ENCODE measurements at regions not wholly inside any gene's neighbourhood (a gene's known extent, or its start where the extent isn't known, plus 50 kb on each side); places are given as distances from the start of the nearest gene placed in this dataset.

DNA sequence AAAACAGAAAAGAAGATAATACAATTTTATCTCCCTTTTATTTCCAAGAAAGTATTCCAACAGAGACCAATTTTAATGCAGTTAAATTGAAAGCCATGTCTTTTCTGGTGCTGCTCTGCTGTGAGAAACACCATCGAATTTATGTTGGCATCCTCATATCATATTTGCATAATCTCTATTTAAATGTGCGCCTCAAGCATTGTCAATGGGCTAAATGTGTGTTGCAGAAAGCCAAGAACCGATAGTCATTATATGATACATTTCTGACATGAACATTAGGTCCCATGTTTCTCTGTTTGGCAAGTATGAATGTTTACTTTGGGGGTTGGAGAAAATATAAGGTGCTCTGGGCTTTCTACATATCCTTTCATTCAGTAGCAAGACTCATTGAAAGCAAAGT, 1023.5 kb upstream of the CELF2 start:
- Histone ChIP-seq H3K4me1 (ENCODE audit: control insufficient read depth, extremely low read depth, insufficient read depth, low read length) (no peaks in the 10 kb centered on the region), H2AFZ (ENCODE audit: low read depth, low read length) (no peak overlapping the region), H3K9me3 (replicated peaks; ENCODE audit: control insufficient read depth, insufficient read depth, low read length) (no peaks in the 10 kb centered on the region), H3K36me3 (ENCODE audit: control insufficient read depth in 2 of 2, extremely low read depth in 1 of 2, insufficient read depth in 2 of 2, low read length in 2 of 2) (no peaks in the 10 kb centered on the region), H3K4me3 (replicated peaks in 1 of 3; ENCODE audit: insufficient read depth in 1 of 3, low read depth in 1 of 3, low read length in 3 of 3) (no peak overlapping the region), H3K4me2 (ENCODE audit: insufficient read depth, low read length) (no peak overlapping the region), H4K20me1 (replicated peaks; ENCODE audit: control insufficient read depth, extremely low read depth, insufficient read depth, low read length) (no peaks in the 10 kb centered on the region), H3K9ac (replicated peaks; ENCODE audit: extremely low read depth, insufficient read depth, low read length) (no peak overlapping the region), H3K79me2 (ENCODE audit: control insufficient read depth, insufficient read depth, low read length) (no peaks in the 10 kb centered on the region), H3K27ac (ENCODE audit: insufficient read depth, low read depth, low read length) (no peak overlapping the region), H3K27me3 (ENCODE audit: control insufficient read depth in 2 of 2, insufficient read depth in 2 of 2, low read length in 2 of 2) (no peaks in the 10 kb centered on the region), H3K9me1 (replicated peaks; ENCODE audit: control insufficient read depth, extremely low read depth, insufficient read depth, low read length) (no peaks in the 10 kb centered on the region)
- intact Hi-C loops (cut with micrococcal nuclease) = no loop called here
- DNase-seq (ENCODE audit: low read depth, low spot score) = no peak
- CTCF ChIA-PET = no interaction called here
- POLR2A ChIA-PET = no interaction called here
- no peak for FAIRE-seq
- BruUV-seq (replicated peaks) = no TSS peak
- dilution Hi-C loops (cut with MboI; ENCODE audit: extremely low pct_ligation_motif_present, low sequenced_read_pairs) = no loop called here
- TF ChIP-seq POLR2AphosphoS5 (IDR thresholded peaks at IDR 0.05; ENCODE audit: insufficient read depth, low read depth, low read length) (no peak), FOS (IDR thresholded peaks at IDR 0.05; ENCODE audit: borderline replicate concordance, insufficient read depth, low read length) (no peak), JUN (IDR thresholded peaks at IDR 0.05; ENCODE audit: borderline replicate concordance, insufficient read depth, insufficient read length, low read depth) (no peak)

DNA sequence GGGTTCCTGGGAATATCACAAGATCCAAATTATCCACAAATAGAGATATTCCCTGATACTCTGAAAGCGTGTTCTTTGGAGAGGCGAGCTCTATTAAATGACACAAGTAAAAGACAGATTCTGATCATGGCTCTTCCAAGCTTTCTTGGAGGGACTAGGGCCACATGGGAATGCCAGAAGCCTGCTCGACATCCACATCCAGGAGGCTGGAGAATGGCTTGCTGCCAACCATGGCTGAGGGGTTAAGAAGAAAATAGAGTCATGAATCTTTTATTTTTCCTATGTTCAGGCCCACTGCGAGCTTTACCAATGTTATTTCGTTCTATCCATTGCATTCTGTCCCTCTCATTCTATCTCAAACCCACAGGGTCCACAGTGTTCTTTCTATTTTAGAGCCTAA, 1018.0 kb upstream of the CELF2 start:
- dilution Hi-C loops (cut with MboI; ENCODE audit: extremely low pct_ligation_motif_present, low sequenced_read_pairs) (no loop called here), intact Hi-C loops (cut with micrococcal nuclease) (no loop called here)
- ChIA-PET POLR2A (no interaction called here), CTCF (no interaction called here)
- no peak overlapping the region for H3K4me3 ChIP-seq (replicated peaks in 1 of 3; ENCODE audit: insufficient read depth in 1 of 3, low read depth in 1 of 3, low read length in 3 of 3)
- no peaks in the 10 kb centered on the region for H3K9me3 ChIP-seq (replicated peaks; ENCODE audit: control insufficient read depth, insufficient read depth, low read length)
- no peak for FAIRE-seq
- no peaks in the 10 kb centered on the region for H3K9me1 ChIP-seq (replicated peaks; ENCODE audit: control insufficient read depth, extremely low read depth, insufficient read depth, low read length)
- no peak overlapping the region for H3K27ac ChIP-seq (ENCODE audit: insufficient read depth, low read depth, low read length)
- no peak overlapping the region for H3K9ac ChIP-seq (replicated peaks; ENCODE audit: extremely low read depth, insufficient read depth, low read length)
- H2AFZ ChIP-seq (ENCODE audit: low read depth, low read length) = no peak overlapping the region
- H3K4me1 ChIP-seq (ENCODE audit: control insufficient read depth, extremely low read depth, insufficient read depth, low read length) = no peaks in the 10 kb centered on the region
- BruUV-seq (replicated peaks) = no TSS peak
- DNase-seq (ENCODE audit: low read depth, low spot score) = no peak
- H3K79me2 ChIP-seq (ENCODE audit: control insufficient read depth, insufficient read depth, low read length) = no peaks in the 10 kb centered on the region
- no peaks in the 10 kb centered on the region for H3K36me3 ChIP-seq (ENCODE audit: control insufficient read depth in 2 of 2, extremely low read depth in 1 of 2, insufficient read depth in 2 of 2, low read length in 2 of 2)
- TF ChIP-seq EZH2 (IDR thresholded peaks at IDR 0.05; ENCODE audit: borderline replicate concordance, low read depth, low read length, severe bottlenecking) = no peak
- TF ChIP-seq POLR2A (IDR thresholded peaks at IDR 0.05; ENCODE audit: low read depth, low read length) = no peak
- TF ChIP-seq, protein P1, sequence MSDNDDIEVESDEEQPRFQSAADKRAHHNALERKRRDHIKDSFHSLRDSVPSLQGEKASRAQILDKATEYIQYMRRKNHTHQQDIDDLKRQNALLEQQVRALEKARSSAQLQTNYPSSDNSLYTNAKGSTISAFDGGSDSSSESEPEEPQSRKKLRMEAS (IDR thresholded peaks at IDR 0.05; ENCODE audit: insufficient read depth, insufficient read length) = no peak
- TF ChIP-seq POLR2AphosphoS5 (IDR thresholded peaks at IDR 0.05; ENCODE audit: insufficient read depth, low read depth, low read length) = no peak
- TF ChIP-seq, protein P2, sequence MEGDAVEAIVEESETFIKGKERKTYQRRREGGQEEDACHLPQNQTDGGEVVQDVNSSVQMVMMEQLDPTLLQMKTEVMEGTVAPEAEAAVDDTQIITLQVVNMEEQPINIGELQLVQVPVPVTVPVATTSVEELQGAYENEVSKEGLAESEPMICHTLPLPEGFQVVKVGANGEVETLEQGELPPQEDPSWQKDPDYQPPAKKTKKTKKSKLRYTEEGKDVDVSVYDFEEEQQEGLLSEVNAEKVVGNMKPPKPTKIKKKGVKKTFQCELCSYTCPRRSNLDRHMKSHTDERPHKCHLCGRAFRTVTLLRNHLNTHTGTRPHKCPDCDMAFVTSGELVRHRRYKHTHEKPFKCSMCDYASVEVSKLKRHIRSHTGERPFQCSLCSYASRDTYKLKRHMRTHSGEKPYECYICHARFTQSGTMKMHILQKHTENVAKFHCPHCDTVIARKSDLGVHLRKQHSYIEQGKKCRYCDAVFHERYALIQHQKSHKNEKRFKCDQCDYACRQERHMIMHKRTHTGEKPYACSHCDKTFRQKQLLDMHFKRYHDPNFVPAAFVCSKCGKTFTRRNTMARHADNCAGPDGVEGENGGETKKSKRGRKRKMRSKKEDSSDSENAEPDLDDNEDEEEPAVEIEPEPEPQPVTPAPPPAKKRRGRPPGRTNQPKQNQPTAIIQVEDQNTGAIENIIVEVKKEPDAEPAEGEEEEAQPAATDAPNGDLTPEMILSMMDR (IDR thresholded peaks at IDR 0.05; ENCODE audit: extremely low read depth in 1 of 2, insufficient read depth in 1 of 2, low read depth in 1 of 2, low read length in 2 of 2) = no peak
- TF ChIP-seq GATA2 (IDR thresholded peaks at IDR 0.05; ENCODE audit: insufficient read depth, insufficient read length, low read depth, low read length) = no peak
- TF ChIP-seq MYC (IDR thresholded peaks at IDR 0.05; ENCODE audit: low read depth, low read length) = no peak
- TF ChIP-seq JUN (IDR thresholded peaks at IDR 0.05; ENCODE audit: borderline replicate concordance, insufficient read depth, insufficient read length, low read depth) = no peak
- no peak for TF ChIP-seq FOS (IDR thresholded peaks at IDR 0.05; ENCODE audit: borderline replicate concordance, insufficient read depth, low read length)
- no peak overlapping the region for H3K4me2 ChIP-seq (ENCODE audit: insufficient read depth, low read length)
- H4K20me1 ChIP-seq (replicated peaks; ENCODE audit: control insufficient read depth, extremely low read depth, insufficient read depth, low read length) = no peaks in the 10 kb centered on the region
- H3K27me3 ChIP-seq (ENCODE audit: control insufficient read depth in 2 of 2, insufficient read depth in 2 of 2, low read length in 2 of 2) = no peaks in the 10 kb centered on the region

Data from endothelial cell of umbilical vein (primary cell).